ENCODE measurements at regions not wholly inside any gene's neighbourhood (a gene's known extent, or its start where the extent isn't known, plus 50 kb on each side); places are given as distances from the start of the nearest gene placed in this dataset.

- Histone ChIP-seq H3K4me1 (no peaks in the 10 kb centered on the region), H3K4me3 (no peak overlapping the region), H3K27ac (no peak overlapping the region), H3K27me3 (replicated peaks in 1 of 7) (no peaks in the 10 kb centered on the region), H3K9me3 (no peaks in the 10 kb centered on the region), H3K36me3 (no peaks in the 10 kb centered on the region)
- 90 to 98% (median 96%) methylated on average over 2 of the region's 2 CpGs for WGBS, 5 donors
- TF ChIP-seq CTCF (IDR thresholded peaks at IDR 0.05 in 8 of 11, conservative IDR thresholded peaks at IDR 0.05 in 3 of 11) (no peak), POLR2A (IDR thresholded peaks at IDR 0.05) (no peak), POLR2AphosphoS5 (IDR thresholded peaks at IDR 0.05) (no peak)
- no peak for DNase-seq
- intact Hi-C loops (cut with DNase I; ENCODE audit: low total_unique reads): no loop called here
These were observed 166.4 kb upstream of the TP63 start for GRCh38 chr3:189464799-189465198.

DNA sequence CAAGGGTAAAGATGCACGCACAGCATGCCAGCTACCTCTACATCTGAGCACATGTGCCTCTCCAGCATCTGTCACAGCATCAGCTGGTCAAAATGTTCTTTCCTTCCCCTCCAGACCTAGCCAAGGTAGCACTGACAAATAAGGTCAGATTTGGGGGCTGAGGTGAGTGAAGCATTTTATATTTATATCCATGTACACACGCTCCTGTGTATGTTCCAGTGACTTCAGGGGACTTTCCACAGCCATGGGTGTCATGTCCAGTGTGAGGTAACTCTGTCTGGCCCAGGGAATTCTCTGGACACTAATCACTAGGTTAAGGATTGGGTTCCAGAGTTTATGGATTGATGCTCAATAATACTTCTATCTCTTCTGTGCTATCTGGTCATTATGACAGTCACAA lies 165.2 kb upstream of the TP63 start:
- Histone ChIP-seq H3K36me3 (no peaks in the 10 kb centered on the region), H3K9me3 (no peaks in the 10 kb centered on the region), H3K27ac (no peak overlapping the region), H3K4me3 (no peak overlapping the region), H3K27me3 (replicated peaks in 1 of 7) (no peaks in the 10 kb centered on the region), H3K4me1 (no peaks in the 10 kb centered on the region)
- WGBS, 5 donors: 62 to 84% (median 73%) methylated on average over 2 of the region's 2 CpGs
- intact Hi-C loops (cut with DNase I; ENCODE audit: low total_unique reads): no loop called here
- TF ChIP-seq POLR2AphosphoS5 (IDR thresholded peaks at IDR 0.05): no peak
- TF ChIP-seq CTCF (IDR thresholded peaks at IDR 0.05 in 8 of 11, conservative IDR thresholded peaks at IDR 0.05 in 3 of 11): no peak
- DNase-seq: no peak

DNA sequence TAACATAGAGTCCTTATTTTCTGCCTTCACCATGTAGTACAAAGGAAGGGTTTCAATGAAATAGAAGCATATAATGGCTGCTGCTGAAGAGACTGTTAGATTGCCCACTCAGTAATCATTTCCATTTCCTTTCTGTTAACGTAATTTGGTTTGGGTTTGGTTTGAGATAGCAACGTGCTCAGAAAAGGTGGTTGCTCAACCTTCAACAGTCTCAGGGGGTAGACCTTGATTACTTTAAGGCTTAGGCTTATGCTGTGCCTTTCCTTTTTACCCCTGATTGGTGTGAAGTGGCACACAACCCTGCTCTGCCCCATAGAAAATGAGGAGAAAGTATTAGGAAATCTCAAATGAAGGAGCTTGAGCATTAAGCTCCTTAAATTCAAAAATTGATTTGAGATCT lies 163.7 kb upstream of the TP63 start:
- H3K27me3 ChIP-seq (replicated peaks in 1 of 7): no peaks in the 10 kb centered on the region
- no peaks in the 10 kb centered on the region for H3K36me3 ChIP-seq
- 37 to 74% (median 58%) methylated on average over 2 of the region's 2 CpGs for WGBS, 5 donors
- no peaks in the 10 kb centered on the region for H3K9me3 ChIP-seq
- DNase-seq: no peak
- no peak overlapping the region for H3K4me3 ChIP-seq
- intact Hi-C loops (cut with DNase I; ENCODE audit: low total_unique reads): no loop called here
- H3K4me1 ChIP-seq: no peaks in the 10 kb centered on the region
- TF ChIP-seq POLR2A (IDR thresholded peaks at IDR 0.05) (no peak), POLR2AphosphoS5 (IDR thresholded peaks at IDR 0.05) (no peak), CTCF (IDR thresholded peaks at IDR 0.05 in 8 of 11, conservative IDR thresholded peaks at IDR 0.05 in 3 of 11) (no peak)
- H3K27ac ChIP-seq: no peak overlapping the region

GRCh38 chr3:189474944-189475343 lies 156.2 kb upstream of the TP63 start:
- no peak for TF ChIP-seq POLR2A (IDR thresholded peaks at IDR 0.05)
- no peak for TF ChIP-seq CTCF (IDR thresholded peaks at IDR 0.05 in 8 of 11, conservative IDR thresholded peaks at IDR 0.05 in 3 of 11)
- TF ChIP-seq POLR2AphosphoS5 (IDR thresholded peaks at IDR 0.05): no peak
- no peaks in the 10 kb centered on the region for H3K27me3 ChIP-seq (replicated peaks in 1 of 7)
- H3K4me3 ChIP-seq: no peak overlapping the region
- DNase-seq: no peak
- no peaks in the 10 kb centered on the region for H3K9me3 ChIP-seq
- H3K36me3 ChIP-seq: no peaks in the 10 kb centered on the region
- H3K4me1 ChIP-seq: no peaks in the 10 kb centered on the region
- intact Hi-C loops (cut with DNase I; ENCODE audit: low total_unique reads): no loop called here
- 70 to 87% (median 74%) methylated on average over 2 of the region's 2 CpGs for WGBS, 5 donors
- no peak overlapping the region for H3K27ac ChIP-seq
